Stomach (tissue), 8 donors: ENCODE measurements at regions not wholly inside any gene's neighbourhood (a gene's known extent, or its start where the extent isn't known, plus 50 kb on each side); places are given as distances from the start of the nearest gene placed in this dataset.

Experiments
- DNase-seq, 2 donors: peaks; one replicate each; pipeline versions ENCODE4 v3.0.0 to v3.0.0-alpha.2; 2013 to 2019
- H3K27ac ChIP-seq, 5 donors: fragments of 200-600 bp in 4 of 5; sonication (generic) in 4 of 5; one replicate each; pipeline ENCODE4 v1.5.1; 2013 to 2019; ENCODE audit warnings: mild to moderate bottlenecking in 1 of 5, moderate library complexity in 1 of 5
- H3K27me3 ChIP-seq, 3 donors: fragments of 200-600 bp; sonication (generic); one replicate each; pipeline ENCODE4 v1.5.1; 2017 to 2019; ENCODE audit warnings: mixed run types in 1 of 3
- H3K36me3 ChIP-seq, 4 donors: fragments of 200-600 bp; sonication (generic); 1 replicate in 3 of 4; 2 replicates in 1 of 4; pipeline ENCODE4 v1.5.1; 2016 to 2019
- H3K4me1 ChIP-seq, 4 donors: fragments of 200-600 bp; sonication (generic); one replicate each; pipeline ENCODE4 v1.5.1; 2016 to 2019
- H3K4me3 ChIP-seq, 4 donors: fragments of 200-600 bp; sonication (generic) in 3 of 4; one replicate each; pipeline ENCODE4 v1.5.1; 2016 to 2019; ENCODE audit warnings: mild to moderate bottlenecking in 1 of 4
- H3K9me3 ChIP-seq, 4 donors: fragments of 200-600 bp; sonication (generic); one replicate each; pipeline ENCODE4 v1.5.1; 2016 to 2019
- EP300 ChIP-seq: sonication (generic); formaldehyde crosslinking; IDR thresholded peaks from one replicate; pipeline ENCODE4 v1.6.1; 2017; ENCODE audit warnings: antibody characterized with exemption
- POLR2A ChIP-seq, 4 donors: fragments of 450-650 bp; IDR thresholded peaks; one replicate each; pipeline ENCODE4 v1.6.1; 2016; ENCODE audit warnings: antibody characterized with exemption in 4 of 4, control low read depth in 2 of 4, mild to moderate bottlenecking in 1 of 4, moderate library complexity in 1 of 4
- POLR2AphosphoS5 ChIP-seq, 3 donors: sonication (generic); formaldehyde crosslinking; IDR thresholded peaks; one replicate each; pipeline ENCODE4 v1.6.1; 2016; ENCODE audit warnings: antibody characterized with exemption in 3 of 3
- WGBS, 5 donors: extraction: QIAGEN DNeasy Blood & Tissue Kit in 3 of 5; methylation state at CpG; one replicate each; pipeline versions ENCODE4 v1.1.5 to v1.1.7; 2013 to 2018; 5-methylcytosine and 5-hydroxymethylcytosine counted together
- intact Hi-C: fragments of 100-400 bp; cut with DNase I; formaldehyde crosslinking; loops from one replicate; pipeline ENCODE4 v1.15.1; 2023; ENCODE audit warnings: low total_unique reads
- TF ChIP-seq, protein P1 (sequence below), 7 experiments: fragments of 450-650 bp in 4 of 7; fragments of 200-600 bp in 3 of 7; sonication (generic) in 3 of 7; IDR thresholded peaks; one replicate each; pipeline ENCODE4 v1.5.1; 2016 to 2019; ENCODE audit warnings: antibody characterized with exemption in 7 of 7, control low read depth in 2 of 7, mild to moderate bottlenecking in 1 of 7
- donor health status: healthy with polysubstance abuse.
- donor health status: Bipolar disorder and iron deficiency.
- donor health status: healthy.

DNA sequence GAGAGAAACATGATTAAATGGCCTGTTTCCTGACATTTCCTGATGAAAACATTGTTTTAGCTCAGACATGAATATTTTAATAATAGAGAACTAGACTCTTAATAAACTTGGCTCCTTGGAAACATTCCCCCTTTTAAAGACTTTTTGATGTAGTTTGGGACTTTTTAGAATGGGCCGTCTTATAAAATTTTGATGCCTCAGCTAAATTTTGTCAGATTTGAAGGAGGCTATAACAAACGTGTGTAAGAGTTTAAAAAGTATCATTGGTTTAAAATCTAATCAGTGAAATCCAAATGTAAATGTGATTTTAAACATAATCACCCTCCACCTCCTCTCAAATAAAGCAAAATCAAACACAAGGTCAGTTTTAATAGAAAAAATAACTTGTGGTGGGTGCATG is 200.9 kb downstream of the CLIC5 start:
- no peaks in the 10 kb centered on the region for H3K4me1 ChIP-seq
- H3K27ac ChIP-seq = no peak overlapping the region
- H3K4me3 ChIP-seq = no peak overlapping the region
- DNase-seq = no peak
- H3K9me3 ChIP-seq = no peaks in the 10 kb centered on the region
- intact Hi-C loops = no loop called here
- WGBS, 5 donors = 74 to 89% (median 75%) methylated on average over 2 of the region's 2 CpGs
- H3K27me3 ChIP-seq = no peaks in the 10 kb centered on the region
- no peaks in the 10 kb centered on the region for H3K36me3 ChIP-seq
- TF ChIP-seq, protein P1, sequence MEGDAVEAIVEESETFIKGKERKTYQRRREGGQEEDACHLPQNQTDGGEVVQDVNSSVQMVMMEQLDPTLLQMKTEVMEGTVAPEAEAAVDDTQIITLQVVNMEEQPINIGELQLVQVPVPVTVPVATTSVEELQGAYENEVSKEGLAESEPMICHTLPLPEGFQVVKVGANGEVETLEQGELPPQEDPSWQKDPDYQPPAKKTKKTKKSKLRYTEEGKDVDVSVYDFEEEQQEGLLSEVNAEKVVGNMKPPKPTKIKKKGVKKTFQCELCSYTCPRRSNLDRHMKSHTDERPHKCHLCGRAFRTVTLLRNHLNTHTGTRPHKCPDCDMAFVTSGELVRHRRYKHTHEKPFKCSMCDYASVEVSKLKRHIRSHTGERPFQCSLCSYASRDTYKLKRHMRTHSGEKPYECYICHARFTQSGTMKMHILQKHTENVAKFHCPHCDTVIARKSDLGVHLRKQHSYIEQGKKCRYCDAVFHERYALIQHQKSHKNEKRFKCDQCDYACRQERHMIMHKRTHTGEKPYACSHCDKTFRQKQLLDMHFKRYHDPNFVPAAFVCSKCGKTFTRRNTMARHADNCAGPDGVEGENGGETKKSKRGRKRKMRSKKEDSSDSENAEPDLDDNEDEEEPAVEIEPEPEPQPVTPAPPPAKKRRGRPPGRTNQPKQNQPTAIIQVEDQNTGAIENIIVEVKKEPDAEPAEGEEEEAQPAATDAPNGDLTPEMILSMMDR (IDR thresholded peaks at IDR 0.05) = no peak
- TF ChIP-seq POLR2A (IDR thresholded peaks at IDR 0.05) (no peak), POLR2AphosphoS5 (IDR thresholded peaks at IDR 0.05) (no peak), EP300 (no peak)

DNA sequence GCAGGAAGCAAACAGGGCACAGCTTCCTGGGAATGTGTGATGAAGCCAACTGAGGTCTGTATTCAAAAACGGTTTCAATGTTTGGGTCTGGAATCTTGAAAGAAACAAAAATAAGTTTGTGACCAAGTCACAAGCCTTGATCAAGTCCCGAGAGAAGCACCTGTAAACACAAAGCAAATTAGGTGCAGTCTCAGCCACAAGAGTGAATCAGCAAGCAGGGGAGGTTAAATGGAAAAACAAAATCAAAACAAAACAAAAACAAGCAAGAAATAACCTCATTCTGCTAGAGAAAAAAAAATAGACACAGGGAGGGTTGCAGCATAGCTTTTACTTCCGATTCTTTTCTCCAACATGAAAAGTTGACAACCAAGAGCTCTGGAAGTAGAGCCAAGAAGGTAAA is 201.7 kb downstream of the CLIC5 start:
- intact Hi-C loops = no loop called here
- WGBS, 5 donors = 69 to 73% (median 71%) methylated on average over 3 of the region's 3 CpGs
- Histone ChIP-seq H3K27me3 (no peaks in the 10 kb centered on the region), H3K27ac (no peak overlapping the region), H3K4me3 (no peak overlapping the region), H3K4me1 (no peaks in the 10 kb centered on the region), H3K9me3 (no peaks in the 10 kb centered on the region), H3K36me3 (no peaks in the 10 kb centered on the region)
- no peak for DNase-seq
- no peak for TF ChIP-seq POLR2A (IDR thresholded peaks at IDR 0.05)
- no peak for TF ChIP-seq EP300
- TF ChIP-seq, protein P1 (IDR thresholded peaks at IDR 0.05) = no peak
- TF ChIP-seq POLR2AphosphoS5 (IDR thresholded peaks at IDR 0.05) = no peak

DNA sequence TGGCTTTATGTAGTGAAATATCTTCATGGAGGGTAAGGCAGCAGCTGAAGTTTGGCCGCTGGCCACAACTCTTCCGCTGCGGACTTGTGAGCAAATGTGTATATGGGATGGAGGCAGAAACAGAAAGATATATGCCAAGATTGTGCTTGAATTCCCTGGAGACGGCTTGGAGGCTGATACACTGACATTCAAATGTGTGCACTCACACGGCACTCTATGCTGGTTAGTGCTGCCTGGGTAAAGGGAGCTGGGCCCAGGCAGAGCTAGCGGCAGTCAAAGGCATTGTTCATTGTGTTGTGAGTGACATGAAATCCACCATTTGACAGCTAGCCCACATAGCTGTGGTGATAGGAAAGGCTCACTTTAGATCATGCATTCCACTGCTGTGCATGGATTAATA is 202.7 kb downstream of the CLIC5 start:
- Histone ChIP-seq H3K4me1 (no peaks in the 10 kb centered on the region), H3K27ac (no peak overlapping the region), H3K4me3 (no peak overlapping the region), H3K9me3 (no peaks in the 10 kb centered on the region), H3K27me3 (no peaks in the 10 kb centered on the region), H3K36me3 (no peaks in the 10 kb centered on the region)
- WGBS, 5 donors = 55 to 66% (median 58%) methylated on average over 6 of the region's 6 CpGs
- intact Hi-C loops = no loop called here
- TF ChIP-seq POLR2AphosphoS5 (IDR thresholded peaks at IDR 0.05) (no peak), EP300 (no peak), POLR2A (IDR thresholded peaks at IDR 0.05) (no peak)
- TF ChIP-seq, protein P1 (IDR thresholded peaks at IDR 0.05) = no peak
- peak in 1 of 2 donors; percentile 50 for DNase-seq

DNA sequence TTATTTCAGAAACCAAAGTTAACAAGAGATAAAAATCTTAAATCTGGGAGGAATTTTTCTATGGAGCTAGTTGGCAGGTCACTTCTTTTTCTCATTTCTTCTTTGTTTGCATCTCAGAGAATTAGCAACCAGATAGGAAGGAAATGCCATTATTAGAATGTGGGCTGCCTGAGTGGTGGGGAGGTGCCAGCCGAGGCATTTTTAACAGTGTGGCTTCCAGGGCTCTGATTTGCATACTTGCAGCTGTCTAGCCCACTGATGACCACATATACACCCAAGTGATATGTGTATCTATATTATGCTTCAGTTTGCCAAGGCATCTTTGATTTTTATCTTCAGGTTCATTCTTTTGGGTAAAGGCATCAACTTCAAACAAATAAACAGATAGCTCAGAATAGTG is 206.7 kb downstream of the CLIC5 start:
- Histone ChIP-seq H3K9me3 (peaks cover 0 to 13% (median 2%) of the 10 kb centered on the region in 4 donors), H3K4me1 (no peaks in the 10 kb centered on the region), H3K36me3 (no peaks in the 10 kb centered on the region), H3K27ac (no peak overlapping the region), H3K27me3 (no peaks in the 10 kb centered on the region), H3K4me3 (no peak overlapping the region)
- no peak for DNase-seq
- WGBS, 5 donors = 33 to 61% (median 42%) methylated on average over 1 of the region's 1 CpG
- intact Hi-C loops = no loop called here
- TF ChIP-seq POLR2A (IDR thresholded peaks at IDR 0.05) (no peak), POLR2AphosphoS5 (IDR thresholded peaks at IDR 0.05) (no peak), EP300 (no peak)
- TF ChIP-seq, protein P1 (IDR thresholded peaks at IDR 0.05) = no peak
